ENCODE measurements at regions not wholly inside any gene's neighbourhood (a gene's known extent, or its start where the extent isn't known, plus 50 kb on each side); places are given as distances from the start of the nearest gene placed in this dataset.

GRCh38 chr11:123371506-123372297 is 58.4 kb upstream of the GRAMD1B start:
- TF ChIP-seq CTCF (IDR thresholded peaks at IDR 0.05) (no peak), POLR2A (IDR thresholded peaks at IDR 0.05) (no peak)
